ENCODE measurements at regions not wholly inside any gene's neighbourhood (a gene's known extent, or its start where the extent isn't known, plus 50 kb on each side); places are given as distances from the start of the nearest gene placed in this dataset.

- DNase-seq (ENCODE audit: unreplicated experiment) = no peak
- Mint-ChIP-seq H3K36me3 (ENCODE audit: insufficient read depth, unreplicated experiment) (no peaks in the 10 kb centered on the region), H3K4me1 (ENCODE audit: insufficient read depth, unreplicated experiment) (peaks cover 21% of the 10 kb centered on the region), H3K4me3 (ENCODE audit: unreplicated experiment) (no peak overlapping the region), H3K9me3 (ENCODE audit: unreplicated experiment) (no peaks in the 10 kb centered on the region), H3K27ac (ENCODE audit: low read depth, unreplicated experiment) (peak overlapping the region; percentile 42), H3K27me3 (ENCODE audit: insufficient read depth, unreplicated experiment) (no peaks in the 10 kb centered on the region)
- CTCF ChIA-PET = no interaction called here
- no TSS peak for BruUV-seq (replicated peaks)
- POLR2A ChIA-PET = no interaction called here
- no peak for TF ChIP-seq CTCF (IDR thresholded peaks at IDR 0.05; ENCODE audit: unreplicated experiment)
- intact Hi-C loops (cut with micrococcal nuclease) = no loop called here
Measured at GRCh38 chr6:139940741-139941729, 566.6 kb upstream of the CITED2 start.

- H3K9me3 Mint-ChIP-seq (ENCODE audit: unreplicated experiment) = no peaks in the 10 kb centered on the region
- no peak overlapping the region for H3K27ac Mint-ChIP-seq (ENCODE audit: low read depth, unreplicated experiment)
- ChIA-PET POLR2A (interaction anchor here (1.8 to 2.4 kb wide), 2 partner anchors 9 to 565 kb away, joined by 6 to 7 read pairs; partner anchors contain the start of gene CITED2), CTCF (interaction anchor here (1.0 kb wide), 1 partner anchor 9 kb away, joined by 3 read pairs; no protein-coding TSS in a partner anchor)
- no peak overlapping the region for H3K4me3 Mint-ChIP-seq (ENCODE audit: unreplicated experiment)
- H3K27me3 Mint-ChIP-seq (ENCODE audit: insufficient read depth, unreplicated experiment) = no peaks in the 10 kb centered on the region
- no peaks in the 10 kb centered on the region for H3K36me3 Mint-ChIP-seq (ENCODE audit: insufficient read depth, unreplicated experiment)
- no peak for TF ChIP-seq CTCF (IDR thresholded peaks at IDR 0.05; ENCODE audit: unreplicated experiment)
- DNase-seq (ENCODE audit: unreplicated experiment) = no peak
- intact Hi-C loops (cut with micrococcal nuclease) = no loop called here
- no TSS peak for BruUV-seq (replicated peaks)
- H3K4me1 Mint-ChIP-seq (ENCODE audit: insufficient read depth, unreplicated experiment) = peaks cover 21% of the 10 kb centered on the region
Measured at GRCh38 chr6:139939189-139939979, 564.9 kb upstream of the CITED2 start.

GRCh38 chr6:139932671-139933070 is 558.2 kb upstream of the CITED2 start:
- Mint-ChIP-seq H3K4me3 (ENCODE audit: unreplicated experiment) (no peak overlapping the region), H3K4me1 (ENCODE audit: insufficient read depth, unreplicated experiment) (no peaks in the 10 kb centered on the region), H3K27me3 (ENCODE audit: insufficient read depth, unreplicated experiment) (no peaks in the 10 kb centered on the region), H3K36me3 (ENCODE audit: insufficient read depth, unreplicated experiment) (no peaks in the 10 kb centered on the region), H3K27ac (ENCODE audit: low read depth, unreplicated experiment) (no peak overlapping the region), H3K9me3 (ENCODE audit: unreplicated experiment) (no peaks in the 10 kb centered on the region)
- no peak for DNase-seq (ENCODE audit: unreplicated experiment)
- intact Hi-C loops (cut with micrococcal nuclease) = no loop called here
- BruUV-seq (replicated peaks) = no TSS peak
- ChIA-PET POLR2A (no interaction called here), CTCF (no interaction called here)
- TF ChIP-seq CTCF (IDR thresholded peaks at IDR 0.05; ENCODE audit: unreplicated experiment) = no peak

GRCh38 chr6:139931747-139932146 is 557.3 kb upstream of the CITED2 start:
- no peaks in the 10 kb centered on the region for H3K36me3 Mint-ChIP-seq (ENCODE audit: insufficient read depth, unreplicated experiment)
- ChIA-PET POLR2A (no interaction called here), CTCF (interaction anchor here (1.0 kb wide), 1 partner anchor 28 kb away, joined by 3 read pairs; no protein-coding TSS in a partner anchor)
- no peak for DNase-seq (ENCODE audit: unreplicated experiment)
- BruUV-seq (replicated peaks) = no TSS peak
- H3K9me3 Mint-ChIP-seq (ENCODE audit: unreplicated experiment) = no peaks in the 10 kb centered on the region
- no peak for TF ChIP-seq CTCF (IDR thresholded peaks at IDR 0.05; ENCODE audit: unreplicated experiment)
- H3K27ac Mint-ChIP-seq (ENCODE audit: low read depth, unreplicated experiment) = no peak overlapping the region
- H3K27me3 Mint-ChIP-seq (ENCODE audit: insufficient read depth, unreplicated experiment) = no peaks in the 10 kb centered on the region
- no peak overlapping the region for H3K4me3 Mint-ChIP-seq (ENCODE audit: unreplicated experiment)
- intact Hi-C loops (cut with micrococcal nuclease) = no loop called here
- H3K4me1 Mint-ChIP-seq (ENCODE audit: insufficient read depth, unreplicated experiment) = no peaks in the 10 kb centered on the region

Data from MCF 10A (cell line).